ENCODE measurements at regions not wholly inside any gene's neighbourhood (a gene's known extent, or its start where the extent isn't known, plus 50 kb on each side); places are given as distances from the start of the nearest gene placed in this dataset.

DNA sequence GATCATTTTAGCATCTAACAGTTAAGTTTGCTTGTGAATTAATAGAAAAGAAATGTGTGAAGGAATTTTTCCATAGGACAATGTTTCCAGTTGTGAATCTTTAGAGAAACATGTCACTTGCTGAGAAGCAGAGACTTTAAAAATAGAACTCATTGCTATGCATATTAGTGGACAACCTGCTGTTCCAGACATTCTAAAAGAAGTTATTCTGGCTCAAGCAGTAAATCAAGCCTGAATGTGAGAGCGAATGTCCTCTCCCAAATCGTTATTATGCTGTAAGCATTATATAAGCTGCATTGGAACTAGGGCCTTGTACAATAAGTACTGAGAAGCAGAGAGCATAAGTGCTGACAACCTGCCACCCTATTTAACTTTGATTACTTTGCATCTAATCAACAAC, 990.9 kb downstream of the PLOD2 start:
- POLR2A ChIA-PET (ENCODE audit: low non-redundant PET): no interaction called here

DNA sequence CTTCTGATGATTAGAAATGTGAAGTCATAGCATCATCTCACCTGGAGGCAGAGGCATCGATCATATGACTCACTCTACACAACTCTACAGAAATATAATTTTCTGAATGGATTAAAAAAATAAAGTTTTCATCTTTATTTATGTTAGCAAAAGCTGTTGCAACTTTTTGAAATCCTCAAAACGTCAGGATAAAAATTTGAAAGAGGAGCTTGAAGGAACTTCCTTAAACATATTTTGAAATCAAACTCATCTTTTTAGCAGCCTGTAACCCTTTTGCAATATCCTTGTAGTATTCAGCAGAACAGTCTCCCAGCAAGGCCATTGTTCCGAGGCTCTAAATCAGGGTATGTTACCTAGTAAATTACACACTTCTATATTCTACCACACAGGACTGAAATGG, 985.4 kb downstream of the PLOD2 start:
- TF ChIP-seq, protein P1, sequence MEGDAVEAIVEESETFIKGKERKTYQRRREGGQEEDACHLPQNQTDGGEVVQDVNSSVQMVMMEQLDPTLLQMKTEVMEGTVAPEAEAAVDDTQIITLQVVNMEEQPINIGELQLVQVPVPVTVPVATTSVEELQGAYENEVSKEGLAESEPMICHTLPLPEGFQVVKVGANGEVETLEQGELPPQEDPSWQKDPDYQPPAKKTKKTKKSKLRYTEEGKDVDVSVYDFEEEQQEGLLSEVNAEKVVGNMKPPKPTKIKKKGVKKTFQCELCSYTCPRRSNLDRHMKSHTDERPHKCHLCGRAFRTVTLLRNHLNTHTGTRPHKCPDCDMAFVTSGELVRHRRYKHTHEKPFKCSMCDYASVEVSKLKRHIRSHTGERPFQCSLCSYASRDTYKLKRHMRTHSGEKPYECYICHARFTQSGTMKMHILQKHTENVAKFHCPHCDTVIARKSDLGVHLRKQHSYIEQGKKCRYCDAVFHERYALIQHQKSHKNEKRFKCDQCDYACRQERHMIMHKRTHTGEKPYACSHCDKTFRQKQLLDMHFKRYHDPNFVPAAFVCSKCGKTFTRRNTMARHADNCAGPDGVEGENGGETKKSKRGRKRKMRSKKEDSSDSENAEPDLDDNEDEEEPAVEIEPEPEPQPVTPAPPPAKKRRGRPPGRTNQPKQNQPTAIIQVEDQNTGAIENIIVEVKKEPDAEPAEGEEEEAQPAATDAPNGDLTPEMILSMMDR (conservative IDR thresholded peaks at IDR 0.05; ENCODE audit: low read depth, low read length): no peak
- no peak for TF ChIP-seq EZH2 (IDR thresholded peaks at IDR 0.05; ENCODE audit: borderline replicate concordance, low read depth, low read length, poor library complexity, severe bottlenecking)
- CTCF ChIA-PET: no interaction called here
- H3K4me3 ChIP-seq (ENCODE audit: low read depth, low read length, poor library complexity, severe bottlenecking): no peak overlapping the region
- no peaks in the 10 kb centered on the region for H3K36me3 ChIP-seq (ENCODE audit: insufficient read depth, low read length, poor library complexity, severe bottlenecking)
- no peak overlapping the region for H3K27ac ChIP-seq (ENCODE audit: low read depth, low read length, poor library complexity, severe bottlenecking)
- BruUV-seq (replicated peaks): no TSS peak
- intact Hi-C loops (cut with micrococcal nuclease; ENCODE audit: unreplicated experiment): no loop called here
- H3K9me3 ChIP-seq (ENCODE audit: low read depth, low read length, poor library complexity, severe bottlenecking): no peaks in the 10 kb centered on the region
- H3K4me1 ChIP-seq (ENCODE audit: insufficient read depth, low read length, poor library complexity, severe bottlenecking): peaks cover 18% of the 10 kb centered on the region
- no peak for DNase-seq (ENCODE audit: low spot score)
- POLR2A ChIA-PET (ENCODE audit: low non-redundant PET): no interaction called here
- no peaks in the 10 kb centered on the region for H3K27me3 ChIP-seq (replicated peaks; ENCODE audit: insufficient read depth, low read depth, low read length, poor library complexity)

More for the DNA sequence above, 990.9 kb downstream of the PLOD2 start:
- TF ChIP-seq, protein P1 (conservative IDR thresholded peaks at IDR 0.05; ENCODE audit: low read depth, low read length): no peak
- TF ChIP-seq EZH2 (IDR thresholded peaks at IDR 0.05; ENCODE audit: borderline replicate concordance, low read depth, low read length, poor library complexity, severe bottlenecking): no peak
- H3K4me1 ChIP-seq (ENCODE audit: insufficient read depth, low read length, poor library complexity, severe bottlenecking): peaks cover 15% of the 10 kb centered on the region
- H3K36me3 ChIP-seq (ENCODE audit: insufficient read depth, low read length, poor library complexity, severe bottlenecking): no peaks in the 10 kb centered on the region
- peak; percentile 73 for DNase-seq (ENCODE audit: low spot score)
- H3K27ac ChIP-seq (ENCODE audit: low read depth, low read length, poor library complexity, severe bottlenecking): peak overlapping the region; percentile 44
- H3K27me3 ChIP-seq (replicated peaks; ENCODE audit: insufficient read depth, low read depth, low read length, poor library complexity): no peaks in the 10 kb centered on the region
- intact Hi-C loops (cut with micrococcal nuclease; ENCODE audit: unreplicated experiment): no loop called here
- peak overlapping the region; percentile 1 for H3K4me3 ChIP-seq (ENCODE audit: low read depth, low read length, poor library complexity, severe bottlenecking)
- no peaks in the 10 kb centered on the region for H3K9me3 ChIP-seq (ENCODE audit: low read depth, low read length, poor library complexity, severe bottlenecking)
- BruUV-seq (replicated peaks): no TSS peak
- CTCF ChIA-PET: no interaction called here

DNA sequence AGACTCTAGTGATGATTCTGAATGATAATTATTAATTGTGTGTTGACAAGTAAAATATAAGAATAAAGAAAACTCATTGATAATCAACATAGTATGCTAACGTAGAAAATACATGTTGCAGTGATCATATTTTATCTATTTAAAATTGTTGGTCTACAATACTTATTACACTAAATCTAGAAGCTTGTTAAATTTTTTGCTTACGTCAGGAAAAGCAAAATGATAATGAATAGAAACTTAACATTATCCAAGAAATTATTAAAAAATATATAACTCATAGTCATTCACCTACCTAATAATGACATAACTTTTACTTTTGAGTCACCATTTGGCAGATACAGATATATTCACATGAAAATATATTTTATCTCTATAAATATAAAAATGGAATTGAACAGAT, 984.1 kb downstream of the PLOD2 start:
- TF ChIP-seq, protein P1 (conservative IDR thresholded peaks at IDR 0.05; ENCODE audit: low read depth, low read length): no peak
- TF ChIP-seq EZH2 (IDR thresholded peaks at IDR 0.05; ENCODE audit: borderline replicate concordance, low read depth, low read length, poor library complexity, severe bottlenecking): no peak
- Histone ChIP-seq H3K27me3 (replicated peaks; ENCODE audit: insufficient read depth, low read depth, low read length, poor library complexity) (no peaks in the 10 kb centered on the region), H3K4me3 (ENCODE audit: low read depth, low read length, poor library complexity, severe bottlenecking) (no peak overlapping the region), H3K27ac (ENCODE audit: low read depth, low read length, poor library complexity, severe bottlenecking) (no peak overlapping the region), H3K9me3 (ENCODE audit: low read depth, low read length, poor library complexity, severe bottlenecking) (no peaks in the 10 kb centered on the region), H3K36me3 (ENCODE audit: insufficient read depth, low read length, poor library complexity, severe bottlenecking) (no peaks in the 10 kb centered on the region), H3K4me1 (ENCODE audit: insufficient read depth, low read length, poor library complexity, severe bottlenecking) (peaks cover 23% of the 10 kb centered on the region)
- BruUV-seq (replicated peaks): no TSS peak
- ChIA-PET POLR2A (ENCODE audit: low non-redundant PET) (no interaction called here), CTCF (no interaction called here)
- intact Hi-C loops (cut with micrococcal nuclease; ENCODE audit: unreplicated experiment): no loop called here
- no peak for DNase-seq (ENCODE audit: low spot score)

All from A673 (cell line).